ENCODE measurements at regions not wholly inside any gene's neighbourhood (a gene's known extent, or its start where the extent isn't known, plus 50 kb on each side); places are given as distances from the start of the nearest gene placed in this dataset.

- Histone ChIP-seq H3K27ac (ENCODE audit: low read depth, low read length) (no peak overlapping the region), H3K79me1 (ENCODE audit: low read depth, low read length) (no peaks in the 10 kb centered on the region)
- peak in 1 of 2 experiments; percentile 2 for DNase-seq (ENCODE audit: low read depth in 1 of 2, low spot score in 2 of 2)
Observed at GRCh38 chr7:135855846-135856245, 107.2 kb upstream of the FAM180A start.

More at GRCh38 chr7:135855846-135856245, 107.2 kb upstream of the FAM180A start:
- H4K20me1 ChIP-seq (replicated peaks in 1 of 2; ENCODE audit: control insufficient read depth in 1 of 2, insufficient read depth in 2 of 2, low read length in 2 of 2), result no peaks in the 10 kb centered on the region
- ChIA-PET CTCF (ENCODE audit: partially characterized antibody) (interaction anchor here (0.9 to 2.1 kb wide), 2 partner anchors 10 to 144 kb away, joined by 5 to 8 read pairs; no protein-coding TSS in a partner anchor), POLR2A (ENCODE audit: partially characterized antibody) (no interaction called here)
- H2BK20ac ChIP-seq (ENCODE audit: low read length), result no peak overlapping the region
- 84% methylated on average over 3 of the region's 3 CpGs; no CpG with 5 or more reads in 1 of the 2 experiments for WGBS, 2 experiments (ENCODE audit: extremely low coverage in 1 of 2, insufficient coverage in 1 of 2, insufficient read length in 1 of 2, insufficient replicate concordance in 2 of 2, low coverage in 1 of 2, low lambda C conversion rate in 2 of 2, missing lambda C conversion rate in 1 of 2)
- H2BK120ac ChIP-seq (replicated peaks; ENCODE audit: low read depth, low read length), result no peak overlapping the region
- no peak overlapping the region for H4K91ac ChIP-seq (replicated peaks; ENCODE audit: insufficient read length, low read length)
- H2BK5ac ChIP-seq (ENCODE audit: low read depth, low read length), result no peak overlapping the region
- H4K8ac ChIP-seq (ENCODE audit: extremely low read depth, insufficient read depth, low read length), result no peak overlapping the region
- TF ChIP-seq JUN (IDR thresholded peaks at IDR 0.05; ENCODE audit: low read depth, low read length) (no peak), BACH1 (IDR thresholded peaks at IDR 0.05; ENCODE audit: low read length) (peak; percentile 84), MAFK (IDR thresholded peaks at IDR 0.05; ENCODE audit: low read depth, low read length) (peak; percentile 98)
- H3K9me3 ChIP-seq (ENCODE audit: insufficient read depth in 2 of 2, low read depth in 1 of 2, low read length in 1 of 2), result peaks cover 4 to 5% of the 10 kb centered on the region in 2 experiments; a peak in 1 of 4 replicates
- H3K4me2 ChIP-seq (ENCODE audit: insufficient read depth in 1 of 2, low read depth in 2 of 2, low read length in 2 of 2), result no peak overlapping the region
- no peak overlapping the region for H2AK5ac ChIP-seq (ENCODE audit: low read depth, low read length)
- no peaks in the 10 kb centered on the region for H3K36me3 ChIP-seq (ENCODE audit: control insufficient read depth in 2 of 4, insufficient read depth in 4 of 4, low read length in 3 of 4)
- no peak overlapping the region for H3K9ac ChIP-seq (replicated peaks in 1 of 4; ENCODE audit: extremely low read depth in 1 of 4, low read depth in 3 of 4, low read length in 3 of 4)
- H2BK15ac ChIP-seq (ENCODE audit: low read length), result no peak overlapping the region
- no peak overlapping the region for H3K4ac ChIP-seq (replicated peaks; ENCODE audit: insufficient read length, low read depth, low read length)
- H3K79me2 ChIP-seq (ENCODE audit: control insufficient read depth in 1 of 2, insufficient read depth in 2 of 2, low read length in 2 of 2), result no peaks in the 10 kb centered on the region
- H3K18ac ChIP-seq (ENCODE audit: extremely low read depth, low read length), result no peak overlapping the region
- H3K4me1 ChIP-seq (replicated peaks in 1 of 4; ENCODE audit: control insufficient read depth in 3 of 4, insufficient read depth in 4 of 4, low read length in 3 of 4), result peaks cover 0 to 5% (median 2%) of the 10 kb centered on the region in 4 experiments; a peak in 5 of 7 replicates
- H3K4me3 ChIP-seq (ENCODE audit: extremely low read depth in 1 of 4, insufficient read depth in 2 of 4, low read depth in 3 of 4, low read length in 4 of 4), result no peak overlapping the region
- no peak overlapping the region for H2AFZ ChIP-seq (ENCODE audit: low read length)
- no peak overlapping the region for H2BK12ac ChIP-seq (ENCODE audit: low read depth, low read length)
- H3K27me3 ChIP-seq (replicated peaks in 1 of 4; ENCODE audit: control insufficient read depth in 3 of 4, extremely low read depth in 1 of 4, insufficient read depth in 3 of 4, low read length in 3 of 4), result no peaks in the 10 kb centered on the region
- H3K23me2 ChIP-seq (ENCODE audit: low read depth, low read length), result no peaks in the 10 kb centered on the region
- H3K23ac ChIP-seq (ENCODE audit: insufficient read length), result no peak overlapping the region
- no peak overlapping the region for H3K56ac ChIP-seq (replicated peaks; ENCODE audit: insufficient read length, low read depth, low read length)
- H3K14ac ChIP-seq (ENCODE audit: insufficient read length), result no peak overlapping the region
- no peak for FAIRE-seq
- H4K5ac ChIP-seq (ENCODE audit: insufficient read length, low read depth, low read length), result no peak overlapping the region

All from H1 (cell line).